ENCODE measurements at regions not wholly inside any gene's neighbourhood (a gene's known extent, or its start where the extent isn't known, plus 50 kb on each side); places are given as distances from the start of the nearest gene placed in this dataset.

DNA sequence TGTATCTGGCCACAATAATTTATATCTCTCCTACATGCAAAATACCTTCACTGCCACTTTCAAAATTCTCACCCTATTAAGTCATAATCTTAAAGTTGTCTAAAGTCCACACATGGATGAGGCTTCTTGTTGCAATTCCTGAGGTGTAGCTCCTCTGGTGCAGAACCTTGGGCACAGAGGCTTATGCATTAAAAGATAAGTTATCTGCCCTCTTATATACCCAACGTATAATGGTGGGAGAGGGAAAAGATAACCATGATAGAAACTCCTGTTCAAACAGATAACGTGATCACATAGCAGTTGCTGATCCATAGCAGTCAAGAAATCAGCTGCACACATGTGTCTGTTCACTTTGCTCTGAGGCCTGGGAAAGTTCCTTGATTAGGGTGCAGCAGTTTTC, 1767.0 kb downstream of the MAT2B start:
- H3K9me1 ChIP-seq (ENCODE audit: control insufficient read depth, extremely low read depth, insufficient read depth, low read length) = no peaks in the 10 kb centered on the region
- TF ChIP-seq, protein P1, sequence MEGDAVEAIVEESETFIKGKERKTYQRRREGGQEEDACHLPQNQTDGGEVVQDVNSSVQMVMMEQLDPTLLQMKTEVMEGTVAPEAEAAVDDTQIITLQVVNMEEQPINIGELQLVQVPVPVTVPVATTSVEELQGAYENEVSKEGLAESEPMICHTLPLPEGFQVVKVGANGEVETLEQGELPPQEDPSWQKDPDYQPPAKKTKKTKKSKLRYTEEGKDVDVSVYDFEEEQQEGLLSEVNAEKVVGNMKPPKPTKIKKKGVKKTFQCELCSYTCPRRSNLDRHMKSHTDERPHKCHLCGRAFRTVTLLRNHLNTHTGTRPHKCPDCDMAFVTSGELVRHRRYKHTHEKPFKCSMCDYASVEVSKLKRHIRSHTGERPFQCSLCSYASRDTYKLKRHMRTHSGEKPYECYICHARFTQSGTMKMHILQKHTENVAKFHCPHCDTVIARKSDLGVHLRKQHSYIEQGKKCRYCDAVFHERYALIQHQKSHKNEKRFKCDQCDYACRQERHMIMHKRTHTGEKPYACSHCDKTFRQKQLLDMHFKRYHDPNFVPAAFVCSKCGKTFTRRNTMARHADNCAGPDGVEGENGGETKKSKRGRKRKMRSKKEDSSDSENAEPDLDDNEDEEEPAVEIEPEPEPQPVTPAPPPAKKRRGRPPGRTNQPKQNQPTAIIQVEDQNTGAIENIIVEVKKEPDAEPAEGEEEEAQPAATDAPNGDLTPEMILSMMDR (optimal IDR thresholded peaks at IDR 0.05 in 1 of 3, IDR thresholded peaks at IDR 0.05 in 1 of 3, conservative IDR thresholded peaks at IDR 0.05 in 1 of 3; ENCODE audit: extremely low read depth in 1 of 3, insufficient read depth in 2 of 3, low read length in 3 of 3) = no peak
- TF ChIP-seq EZH2 (IDR thresholded peaks at IDR 0.05; ENCODE audit: low read length) = no peak
- no peak overlapping the region for H3K4me3 ChIP-seq (ENCODE audit: control insufficient read depth in 2 of 3, extremely low read depth in 1 of 3, insufficient read depth in 2 of 3, low read depth in 1 of 3, low read length in 3 of 3)
- no peaks in the 10 kb centered on the region for H3K4me1 ChIP-seq (ENCODE audit: control insufficient read depth, extremely low read depth, insufficient read depth, low read length)
- no peaks in the 10 kb centered on the region for H3K79me2 ChIP-seq (ENCODE audit: control insufficient read depth, insufficient read depth, low read length)
- no peak overlapping the region for H3K27ac ChIP-seq (ENCODE audit: control insufficient read depth, insufficient read depth, low read length)
- FAIRE-seq = no peak
- H2AFZ ChIP-seq (ENCODE audit: control insufficient read depth, low read length) = no peak overlapping the region
- H4K20me1 ChIP-seq (ENCODE audit: control insufficient read depth, extremely low read depth, insufficient read depth, low read length) = no peaks in the 10 kb centered on the region
- no peak overlapping the region for H3K9ac ChIP-seq (ENCODE audit: control insufficient read depth, extremely low read depth, insufficient read depth, low read length)
- DNase-seq (ENCODE audit: low read depth, low spot score) = no peak
- H3K36me3 ChIP-seq (ENCODE audit: control insufficient read depth in 2 of 2, extremely low read depth in 1 of 2, insufficient read depth in 2 of 2, low read length in 2 of 2) = no peaks in the 10 kb centered on the region
- H3K9me3 ChIP-seq (ENCODE audit: control insufficient read depth, low read depth, low read length) = no peaks in the 10 kb centered on the region
- dilution Hi-C loops (cut with MboI; ENCODE audit: extremely low pct_ligation_motif_present, low sequenced_read_pairs) = no loop called here
- no peaks in the 10 kb centered on the region for H3K27me3 ChIP-seq (ENCODE audit: control insufficient read depth, extremely low read depth, insufficient read depth, low read length)
- no peak overlapping the region for H3K4me2 ChIP-seq (ENCODE audit: control insufficient read depth, extremely low read depth, insufficient read depth, low read depth, low read length)

DNA sequence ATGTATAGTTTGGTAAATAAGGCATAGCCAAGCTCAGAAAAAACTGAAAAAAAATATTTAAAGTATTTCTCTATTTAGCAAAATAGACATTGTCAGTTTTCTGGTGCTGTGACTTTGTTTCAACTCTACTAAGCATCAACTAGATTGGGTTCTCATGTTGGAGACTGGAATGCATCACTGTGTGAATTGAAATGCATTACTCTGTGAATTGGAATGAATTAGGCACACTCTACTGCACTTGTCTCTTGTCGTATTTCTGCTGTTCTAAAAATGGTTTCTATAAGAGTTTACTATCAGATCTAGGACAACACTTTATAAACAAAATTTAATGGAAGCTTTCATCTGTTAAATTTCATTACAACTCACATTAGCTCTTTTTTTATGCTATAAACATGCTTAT, 1772.2 kb downstream of the MAT2B start:
- FAIRE-seq (no peak), DNase-seq (ENCODE audit: low read depth, low spot score) (no peak)
- no peak overlapping the region for H3K4me3 ChIP-seq (ENCODE audit: control insufficient read depth in 2 of 3, extremely low read depth in 1 of 3, insufficient read depth in 2 of 3, low read depth in 1 of 3, low read length in 3 of 3)
- H3K9me1 ChIP-seq (ENCODE audit: control insufficient read depth, extremely low read depth, insufficient read depth, low read length) = no peaks in the 10 kb centered on the region
- H3K9ac ChIP-seq (ENCODE audit: control insufficient read depth, extremely low read depth, insufficient read depth, low read length) = no peak overlapping the region
- no peaks in the 10 kb centered on the region for H4K20me1 ChIP-seq (ENCODE audit: control insufficient read depth, extremely low read depth, insufficient read depth, low read length)
- dilution Hi-C loops (cut with MboI; ENCODE audit: extremely low pct_ligation_motif_present, low sequenced_read_pairs) = no loop called here
- no peak overlapping the region for H3K27ac ChIP-seq (ENCODE audit: control insufficient read depth, insufficient read depth, low read length)
- no peak overlapping the region for H3K4me2 ChIP-seq (ENCODE audit: control insufficient read depth, extremely low read depth, insufficient read depth, low read depth, low read length)
- no peaks in the 10 kb centered on the region for H3K79me2 ChIP-seq (ENCODE audit: control insufficient read depth, insufficient read depth, low read length)
- no peak for TF ChIP-seq EZH2 (IDR thresholded peaks at IDR 0.05; ENCODE audit: low read length)
- no peaks in the 10 kb centered on the region for H3K27me3 ChIP-seq (ENCODE audit: control insufficient read depth, extremely low read depth, insufficient read depth, low read length)
- H2AFZ ChIP-seq (ENCODE audit: control insufficient read depth, low read length) = no peak overlapping the region
- H3K36me3 ChIP-seq (ENCODE audit: control insufficient read depth in 2 of 2, extremely low read depth in 1 of 2, insufficient read depth in 2 of 2, low read length in 2 of 2) = no peaks in the 10 kb centered on the region
- no peaks in the 10 kb centered on the region for H3K4me1 ChIP-seq (ENCODE audit: control insufficient read depth, extremely low read depth, insufficient read depth, low read length)
- no peaks in the 10 kb centered on the region for H3K9me3 ChIP-seq (ENCODE audit: control insufficient read depth, low read depth, low read length)

DNA sequence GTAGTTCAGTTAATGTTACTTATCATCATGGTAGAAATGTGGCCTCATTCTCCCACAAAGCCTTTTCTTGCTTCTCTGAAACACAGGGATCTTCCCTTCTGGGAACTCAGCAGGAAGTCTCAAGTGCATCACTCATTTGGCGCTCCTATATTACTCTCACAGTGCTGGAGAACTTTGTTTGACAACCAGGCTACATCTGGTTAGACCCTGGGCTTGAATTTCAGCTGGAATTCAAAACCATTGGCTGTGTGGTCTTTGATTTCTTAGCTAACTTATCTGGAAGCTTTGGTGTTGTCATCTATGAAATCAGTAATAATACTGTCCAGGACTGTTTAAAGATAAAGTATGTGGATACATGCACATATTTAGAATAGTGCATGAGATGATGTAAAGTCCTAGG, 1777.1 kb downstream of the MAT2B start:
- no peak overlapping the region for H2AFZ ChIP-seq (ENCODE audit: control insufficient read depth, low read length)
- H3K4me1 ChIP-seq (ENCODE audit: control insufficient read depth, extremely low read depth, insufficient read depth, low read length) = no peaks in the 10 kb centered on the region
- H3K4me3 ChIP-seq (ENCODE audit: control insufficient read depth in 2 of 3, extremely low read depth in 1 of 3, insufficient read depth in 2 of 3, low read depth in 1 of 3, low read length in 3 of 3) = no peak overlapping the region
- DNase-seq (ENCODE audit: low read depth, low spot score) = no peak
- no peaks in the 10 kb centered on the region for H4K20me1 ChIP-seq (ENCODE audit: control insufficient read depth, extremely low read depth, insufficient read depth, low read length)
- no peak overlapping the region for H3K9ac ChIP-seq (ENCODE audit: control insufficient read depth, extremely low read depth, insufficient read depth, low read length)
- dilution Hi-C loops (cut with MboI; ENCODE audit: extremely low pct_ligation_motif_present, low sequenced_read_pairs) = no loop called here
- FAIRE-seq = no peak
- no peaks in the 10 kb centered on the region for H3K36me3 ChIP-seq (ENCODE audit: control insufficient read depth in 2 of 2, extremely low read depth in 1 of 2, insufficient read depth in 2 of 2, low read length in 2 of 2)
- H3K4me2 ChIP-seq (ENCODE audit: control insufficient read depth, extremely low read depth, insufficient read depth, low read depth, low read length) = no peak overlapping the region
- no peaks in the 10 kb centered on the region for H3K27me3 ChIP-seq (ENCODE audit: control insufficient read depth, extremely low read depth, insufficient read depth, low read length)
- H3K9me1 ChIP-seq (ENCODE audit: control insufficient read depth, extremely low read depth, insufficient read depth, low read length) = no peaks in the 10 kb centered on the region
- TF ChIP-seq, protein P1 (optimal IDR thresholded peaks at IDR 0.05 in 1 of 3, IDR thresholded peaks at IDR 0.05 in 1 of 3, conservative IDR thresholded peaks at IDR 0.05 in 1 of 3; ENCODE audit: extremely low read depth in 1 of 3, insufficient read depth in 2 of 3, low read length in 3 of 3) = no peak
- TF ChIP-seq EZH2 (IDR thresholded peaks at IDR 0.05; ENCODE audit: low read length) = no peak
- H3K27ac ChIP-seq (ENCODE audit: control insufficient read depth, insufficient read depth, low read length) = no peak overlapping the region
- H3K79me2 ChIP-seq (ENCODE audit: control insufficient read depth, insufficient read depth, low read length) = no peaks in the 10 kb centered on the region
- H3K9me3 ChIP-seq (ENCODE audit: control insufficient read depth, low read depth, low read length) = no peaks in the 10 kb centered on the region

All from keratinocyte (primary cell).